ENCODE measurements at regions not wholly inside any gene's neighbourhood (a gene's known extent, or its start where the extent isn't known, plus 50 kb on each side); places are given as distances from the start of the nearest gene placed in this dataset.

GRCh38 chr15:69743091-69743490, 290.5 kb downstream of the RPLP1 start:
- TF ChIP-seq CTCF (IDR thresholded peaks at IDR 0.05), result no peak
- no peak for TF ChIP-seq EP300 (IDR thresholded peaks at IDR 0.05)
- TF ChIP-seq POLR2AphosphoS5 (IDR thresholded peaks at IDR 0.05), result no peak
- no peak for TF ChIP-seq POLR2A (IDR thresholded peaks at IDR 0.05)

Data from gastroesophageal sphincter (tissue), 3 donors.